LoVo (cell line): ENCODE measurements at regions not wholly inside any gene's neighbourhood (a gene's known extent, or its start where the extent isn't known, plus 50 kb on each side); places are given as distances from the start of the nearest gene placed in this dataset.

ENCODE experiments used
- DNase-seq: peaks from one replicate; pipeline ENCODE4 v3.0.0-alpha.2; 2016; ENCODE audit warnings: low spot score

GRCh38 chr7:25844102-25844870 is 307.7 kb upstream of the NFE2L3 start:
- no peak for DNase-seq

- no peak for DNase-seq
These were observed 306.5 kb upstream of the NFE2L3 start for GRCh38 chr7:25845464-25845863.

GRCh38 chr7:25846722-25847121 is 305.3 kb upstream of the NFE2L3 start:
- no peak for DNase-seq

- DNase-seq = no peak
These were observed 304.5 kb upstream of the NFE2L3 start for GRCh38 chr7:25847336-25848070.

- DNase-seq = no peak
These were observed 302.4 kb upstream of the NFE2L3 start for GRCh38 chr7:25849500-25850184.

- DNase-seq = no peak
These were observed 301.8 kb upstream of the NFE2L3 start for GRCh38 chr7:25850216-25850615.

GRCh38 chr7:25850735-25851134 is 301.3 kb upstream of the NFE2L3 start:
- DNase-seq = no peak

- DNase-seq = peak; percentile 91
These were observed 300.4 kb upstream of the NFE2L3 start for GRCh38 chr7:25851332-25852210.

GRCh38 chr7:25852211-25852938 is 299.6 kb upstream of the NFE2L3 start:
- peak; percentile 46 for DNase-seq

- DNase-seq = no peak
These were observed 299.1 kb upstream of the NFE2L3 start for GRCh38 chr7:25852939-25853271.

- DNase-seq = no peak
These were observed 298.7 kb upstream of the NFE2L3 start for GRCh38 chr7:25853314-25853713.

- no peak for DNase-seq
These were observed 297.9 kb upstream of the NFE2L3 start for GRCh38 chr7:25854059-25854458.

GRCh38 chr7:25854608-25855497 is 297.1 kb upstream of the NFE2L3 start:
- DNase-seq = peak; percentile 100

GRCh38 chr7:25855854-25856782 is 295.9 kb upstream of the NFE2L3 start:
- DNase-seq = no peak

- peak; percentile 94 for DNase-seq
These were observed 294.5 kb upstream of the NFE2L3 start for GRCh38 chr7:25857376-25858067.

GRCh38 chr7:25858200-25858524 is 293.8 kb upstream of the NFE2L3 start:
- no peak for DNase-seq

- DNase-seq = peak; percentile 51
These were observed 293.2 kb upstream of the NFE2L3 start for GRCh38 chr7:25858525-25859411.
